ENCODE measurements at regions not wholly inside any gene's neighbourhood (a gene's known extent, or its start where the extent isn't known, plus 50 kb on each side); places are given as distances from the start of the nearest gene placed in this dataset.

DNA sequence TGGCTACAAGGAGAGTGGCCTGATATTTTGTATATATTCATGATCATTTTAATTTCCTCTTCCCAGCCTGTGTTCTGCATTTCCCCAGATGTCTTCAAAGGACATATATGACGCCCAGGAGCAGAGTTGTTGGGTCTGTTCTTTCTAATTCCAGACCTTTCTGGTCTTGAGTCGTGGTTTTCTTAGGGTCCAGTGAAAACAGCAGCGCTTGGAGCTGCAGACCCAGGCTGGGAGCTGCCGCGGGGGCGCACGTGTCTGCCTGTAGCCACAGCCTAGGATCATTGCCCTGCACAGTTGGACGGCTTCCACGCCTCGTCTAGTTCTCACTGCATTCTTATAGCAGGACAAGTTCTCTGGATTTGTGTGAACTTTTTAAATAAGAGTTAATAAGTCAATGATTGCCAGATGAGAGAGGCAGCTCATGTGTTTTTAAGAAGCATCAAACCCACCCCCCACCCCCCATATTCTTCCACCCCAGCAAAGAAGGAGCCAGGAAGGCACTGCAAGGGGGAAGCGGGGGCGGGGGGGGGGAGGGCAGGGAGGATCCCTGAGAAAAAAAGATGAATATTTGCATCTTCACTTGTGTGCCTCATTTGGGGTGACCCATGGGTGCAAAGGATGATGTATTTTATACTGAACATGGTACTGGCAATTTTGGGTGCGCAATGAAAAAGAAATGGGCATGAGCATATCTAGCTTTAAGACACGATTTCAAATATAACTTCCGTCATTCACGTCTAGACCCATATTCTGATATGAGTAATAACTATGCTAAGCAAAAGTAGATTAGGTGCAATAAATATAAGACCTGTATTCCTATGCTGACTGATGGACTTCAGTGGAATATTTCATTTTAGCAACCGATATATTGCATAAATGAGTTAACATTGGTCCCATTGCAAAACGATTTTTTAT is 160.0 kb downstream of the TBXT start:
- TF ChIP-seq, protein P1, sequence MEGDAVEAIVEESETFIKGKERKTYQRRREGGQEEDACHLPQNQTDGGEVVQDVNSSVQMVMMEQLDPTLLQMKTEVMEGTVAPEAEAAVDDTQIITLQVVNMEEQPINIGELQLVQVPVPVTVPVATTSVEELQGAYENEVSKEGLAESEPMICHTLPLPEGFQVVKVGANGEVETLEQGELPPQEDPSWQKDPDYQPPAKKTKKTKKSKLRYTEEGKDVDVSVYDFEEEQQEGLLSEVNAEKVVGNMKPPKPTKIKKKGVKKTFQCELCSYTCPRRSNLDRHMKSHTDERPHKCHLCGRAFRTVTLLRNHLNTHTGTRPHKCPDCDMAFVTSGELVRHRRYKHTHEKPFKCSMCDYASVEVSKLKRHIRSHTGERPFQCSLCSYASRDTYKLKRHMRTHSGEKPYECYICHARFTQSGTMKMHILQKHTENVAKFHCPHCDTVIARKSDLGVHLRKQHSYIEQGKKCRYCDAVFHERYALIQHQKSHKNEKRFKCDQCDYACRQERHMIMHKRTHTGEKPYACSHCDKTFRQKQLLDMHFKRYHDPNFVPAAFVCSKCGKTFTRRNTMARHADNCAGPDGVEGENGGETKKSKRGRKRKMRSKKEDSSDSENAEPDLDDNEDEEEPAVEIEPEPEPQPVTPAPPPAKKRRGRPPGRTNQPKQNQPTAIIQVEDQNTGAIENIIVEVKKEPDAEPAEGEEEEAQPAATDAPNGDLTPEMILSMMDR (IDR thresholded peaks at IDR 0.05) = no peak
- TF ChIP-seq EP300 (IDR thresholded peaks at IDR 0.05) (no peak), POLR2A (IDR thresholded peaks at IDR 0.05) (no peak)
